IPS-15b (cell line): ENCODE measurements at regions not wholly inside any gene's neighbourhood (a gene's known extent, or its start where the extent isn't known, plus 50 kb on each side); places are given as distances from the start of the nearest gene placed in this dataset.
A peak's percentile ranks its signal among the peaks of the same experiment; 100 is the strongest.
"Not testable (repeated sequence)": the region's sequence is repeated elsewhere in the genome, so short reads cannot be mapped to it uniquely, and the experiment has no call there.

Source experiments
- H3K27me3 ChIP-seq: one replicate; pipeline ENCODE4 v1.6.1; 2013; ENCODE audit warnings: low read length; ENCODE audit not compliant: control insufficient read depth, insufficient read depth
- H3K36me3 ChIP-seq: one replicate; pipeline ENCODE4 v1.6.1; 2013; ENCODE audit warnings: low read length; ENCODE audit not compliant: control insufficient read depth, insufficient read depth
- H3K4me1 ChIP-seq: one replicate; pipeline ENCODE4 v1.6.1; 2013; ENCODE audit warnings: mild to moderate bottlenecking, low read length; ENCODE audit not compliant: control insufficient read depth, insufficient read depth
- H3K4me3 ChIP-seq: one replicate; pipeline ENCODE4 v1.5.1; 2013; ENCODE audit warnings: low read depth, low read length
- H3K9ac ChIP-seq: one replicate; pipeline ENCODE4 v1.6.1; 2013; ENCODE audit warnings: low read depth, mild to moderate bottlenecking, low read length
- H3K9me3 ChIP-seq: one replicate; pipeline ENCODE4 v1.6.1; 2013; ENCODE audit warnings: mild to moderate bottlenecking, low read length; ENCODE audit not compliant: control insufficient read depth, insufficient read depth

DNA sequence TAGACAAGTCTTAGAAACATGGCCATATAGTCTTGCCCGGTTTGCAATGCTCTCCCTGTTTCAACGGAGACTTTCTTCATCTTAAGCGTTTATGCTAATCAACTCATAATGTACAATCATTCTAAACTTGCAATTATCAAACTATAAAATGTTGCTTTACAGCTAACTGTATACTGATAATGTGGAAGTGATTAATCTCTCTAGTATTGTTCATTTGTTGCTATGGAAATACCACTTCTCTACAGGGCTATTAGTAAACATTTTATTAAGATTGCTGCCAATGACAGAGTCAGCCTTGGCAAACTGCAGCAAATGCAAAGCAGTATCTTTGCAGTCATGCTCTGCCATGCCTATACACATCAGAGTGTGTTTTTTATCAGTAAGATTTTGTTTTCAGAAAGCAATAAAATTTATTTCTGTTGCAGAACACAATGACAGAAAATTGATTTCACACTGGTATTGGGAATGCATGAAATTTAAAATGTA, 1201.8 kb upstream of the CDH2 start:
- no peaks in the 10 kb centered on the region for H3K27me3 ChIP-seq

GRCh38 chr18:29377346-29377745, 1200.4 kb upstream of the CDH2 start:
- Histone ChIP-seq H3K4me3 (no peak overlapping the region), H3K27me3 (no peaks in the 10 kb centered on the region), H3K9ac (no peak overlapping the region), H3K4me1 (no peaks in the 10 kb centered on the region), H3K36me3 (no peaks in the 10 kb centered on the region), H3K9me3 (no peaks in the 10 kb centered on the region)

More for the DNA sequence above, 1201.8 kb upstream of the CDH2 start:
- no peaks in the 10 kb centered on the region for H3K4me1 ChIP-seq
- no peaks in the 10 kb centered on the region for H3K36me3 ChIP-seq
- H3K9ac ChIP-seq: no peak overlapping the region
- no peaks in the 10 kb centered on the region for H3K9me3 ChIP-seq
- no peak overlapping the region for H3K4me3 ChIP-seq

GRCh38 chr18:29373000-29373399, 1196.1 kb upstream of the CDH2 start:
- no peaks in the 10 kb centered on the region for H3K27me3 ChIP-seq
- no peak overlapping the region for H3K9ac ChIP-seq
- H3K36me3 ChIP-seq: no peaks in the 10 kb centered on the region
- no peak overlapping the region for H3K4me3 ChIP-seq
- H3K9me3 ChIP-seq: no peaks in the 10 kb centered on the region
- H3K4me1 ChIP-seq: no peaks in the 10 kb centered on the region

- H3K4me1 ChIP-seq: peaks cover 13% of the 10 kb centered on the region
These were observed 1184.9 kb upstream of the CDH2 start for GRCh38 chr18:29361843-29362242.

DNA sequence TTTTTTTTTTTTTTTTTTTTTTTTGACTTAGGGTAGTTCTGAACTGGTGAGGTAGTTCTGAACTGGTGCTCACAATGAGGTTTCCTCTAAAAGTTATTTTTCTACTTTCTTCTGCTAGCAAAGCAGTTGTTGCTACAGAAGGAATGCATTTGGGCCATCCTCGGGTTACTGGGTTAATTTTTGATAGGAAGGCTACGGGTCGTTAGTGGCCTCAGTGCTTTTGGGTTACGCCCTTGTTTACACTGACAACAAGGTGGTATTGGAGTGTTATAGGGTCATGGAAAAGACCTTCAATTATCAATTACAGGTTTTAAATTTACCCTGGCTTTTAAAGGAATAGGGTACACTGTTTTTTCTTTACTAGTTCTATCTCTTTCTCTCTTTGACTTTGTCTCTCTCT, 1183.7 kb upstream of the CDH2 start:
- H3K9me3 ChIP-seq, H3K9ac ChIP-seq, H3K36me3 ChIP-seq, H3K27me3 ChIP-seq: not testable (repeated sequence)
- H3K4me3 ChIP-seq: peak overlapping the region; percentile 3
- peaks cover 13% of the 10 kb centered on the region for H3K4me1 ChIP-seq

More at GRCh38 chr18:29361843-29362242, 1184.9 kb upstream of the CDH2 start:
- Histone ChIP-seq H3K9ac (no peak overlapping the region), H3K27me3 (no peaks in the 10 kb centered on the region), H3K9me3 (no peaks in the 10 kb centered on the region), H3K4me3 (peak overlapping the region; percentile 55), H3K36me3 (no peaks in the 10 kb centered on the region)

- H3K27me3 ChIP-seq, H3K4me3 ChIP-seq, H3K9me3 ChIP-seq, H3K36me3 ChIP-seq, H3K9ac ChIP-seq: not testable (repeated sequence)
- H3K4me1 ChIP-seq: peaks cover 13% of the 10 kb centered on the region
These were observed 1182.3 kb upstream of the CDH2 start for GRCh38 chr18:29359222-29359621.

GRCh38 chr18:29351171-29351570, 1174.2 kb upstream of the CDH2 start:
- H3K27me3 ChIP-seq: no peaks in the 10 kb centered on the region
- H3K4me1 ChIP-seq: no peaks in the 10 kb centered on the region
- H3K36me3 ChIP-seq: no peaks in the 10 kb centered on the region
- H3K4me3 ChIP-seq: no peak overlapping the region
- H3K9me3 ChIP-seq: no peaks in the 10 kb centered on the region
- no peak overlapping the region for H3K9ac ChIP-seq

DNA sequence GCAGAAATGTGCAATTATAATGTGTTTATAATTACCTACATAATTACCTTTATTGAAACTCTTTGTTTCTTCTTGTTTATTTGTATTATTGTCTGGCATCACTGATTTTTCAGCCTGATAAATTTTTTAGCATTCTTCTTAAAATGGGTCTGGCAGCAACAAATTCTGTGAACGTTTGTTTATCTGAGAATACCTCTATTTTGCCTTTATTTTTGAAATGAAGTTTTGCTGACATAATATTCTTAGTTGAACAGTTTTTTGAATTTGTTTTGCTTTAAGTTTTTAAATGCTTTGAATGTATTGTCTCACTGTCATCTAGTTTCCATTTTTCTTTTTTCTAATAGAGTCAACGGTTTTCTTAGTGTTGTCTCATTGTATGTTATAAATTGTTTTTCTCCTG, 1152.0 kb upstream of the CDH2 start:
- Histone ChIP-seq H3K4me1 (peaks cover 2% of the 10 kb centered on the region), H3K4me3 (no peak overlapping the region), H3K36me3 (no peaks in the 10 kb centered on the region), H3K9ac (no peak overlapping the region), H3K9me3 (no peaks in the 10 kb centered on the region), H3K27me3 (no peaks in the 10 kb centered on the region)

- no peaks in the 10 kb centered on the region for H3K4me1 ChIP-seq
- no peaks in the 10 kb centered on the region for H3K9me3 ChIP-seq
- H3K9ac ChIP-seq: no peak overlapping the region
- H3K4me3 ChIP-seq: no peak overlapping the region
- H3K27me3 ChIP-seq: no peaks in the 10 kb centered on the region
- H3K36me3 ChIP-seq: no peaks in the 10 kb centered on the region
These were observed 1149.3 kb upstream of the CDH2 start for GRCh38 chr18:29326214-29326613.

DNA sequence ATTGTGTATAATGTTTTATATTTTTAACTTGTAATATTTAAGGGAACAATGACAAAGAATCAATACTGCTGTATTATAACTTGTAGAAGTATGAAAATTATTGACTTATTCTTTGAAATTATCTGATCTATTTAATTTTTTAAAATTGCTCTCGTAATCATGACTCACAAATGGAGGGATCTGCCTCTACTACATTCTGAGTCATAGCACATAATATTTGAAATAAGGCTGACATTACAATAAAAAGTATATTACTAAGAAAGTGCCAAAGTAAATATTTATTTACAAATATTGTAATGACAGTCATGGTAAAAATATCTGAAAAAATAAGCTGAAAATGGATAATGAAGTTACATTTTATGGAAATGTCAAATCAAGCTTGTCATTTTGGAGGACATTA, 1144.6 kb upstream of the CDH2 start:
- H3K36me3 ChIP-seq: no peaks in the 10 kb centered on the region
- H3K9ac ChIP-seq: no peak overlapping the region
- H3K27me3 ChIP-seq: no peaks in the 10 kb centered on the region
- no peaks in the 10 kb centered on the region for H3K4me1 ChIP-seq
- H3K9me3 ChIP-seq: no peaks in the 10 kb centered on the region
- no peak overlapping the region for H3K4me3 ChIP-seq

DNA sequence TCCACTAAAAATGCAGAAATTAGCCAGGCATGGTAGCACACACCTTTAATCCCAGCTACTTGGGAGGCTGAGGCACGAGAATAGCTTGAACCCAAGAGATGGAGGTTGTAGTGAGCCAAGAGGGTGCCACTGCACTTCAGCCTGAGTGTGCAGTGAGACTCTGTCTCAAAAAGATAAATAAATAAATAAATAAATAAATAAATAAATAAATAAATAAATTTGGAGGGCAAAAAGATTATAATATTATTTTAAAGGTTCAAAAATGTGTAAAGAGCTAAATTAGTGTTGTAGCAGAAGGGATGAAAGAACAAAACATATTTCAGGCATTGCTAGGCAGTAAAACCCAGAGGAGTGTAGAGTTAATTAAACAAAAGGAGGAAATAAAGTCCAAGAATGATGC, 1136.4 kb upstream of the CDH2 start:
- Histone ChIP-seq H3K36me3 (no peaks in the 10 kb centered on the region), H3K4me1 (no peaks in the 10 kb centered on the region), H3K9ac (no peak overlapping the region), H3K9me3 (no peaks in the 10 kb centered on the region), H3K27me3 (no peaks in the 10 kb centered on the region), H3K4me3 (no peak overlapping the region)

DNA sequence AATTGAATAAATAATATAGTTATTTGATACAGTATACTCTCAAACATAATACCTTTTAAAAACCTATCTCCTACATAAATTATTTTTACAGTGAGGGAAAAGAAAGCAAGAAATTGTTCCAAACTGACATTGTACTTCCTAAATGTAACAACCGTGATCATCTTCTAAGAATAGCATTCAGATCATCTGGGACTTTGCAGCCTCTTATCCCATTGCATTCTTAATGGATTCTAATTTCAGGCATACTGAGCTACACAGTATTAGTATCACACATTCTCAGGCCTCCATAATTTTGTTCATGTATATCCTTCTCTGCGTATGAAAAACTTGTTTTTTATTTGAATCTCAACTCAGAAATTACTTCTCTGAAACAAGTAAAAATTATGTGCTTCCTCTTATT, 1134.7 kb upstream of the CDH2 start:
- H3K9me3 ChIP-seq: no peaks in the 10 kb centered on the region
- no peaks in the 10 kb centered on the region for H3K27me3 ChIP-seq
- no peaks in the 10 kb centered on the region for H3K4me1 ChIP-seq
- H3K4me3 ChIP-seq: no peak overlapping the region
- H3K9ac ChIP-seq: no peak overlapping the region
- no peaks in the 10 kb centered on the region for H3K36me3 ChIP-seq

DNA sequence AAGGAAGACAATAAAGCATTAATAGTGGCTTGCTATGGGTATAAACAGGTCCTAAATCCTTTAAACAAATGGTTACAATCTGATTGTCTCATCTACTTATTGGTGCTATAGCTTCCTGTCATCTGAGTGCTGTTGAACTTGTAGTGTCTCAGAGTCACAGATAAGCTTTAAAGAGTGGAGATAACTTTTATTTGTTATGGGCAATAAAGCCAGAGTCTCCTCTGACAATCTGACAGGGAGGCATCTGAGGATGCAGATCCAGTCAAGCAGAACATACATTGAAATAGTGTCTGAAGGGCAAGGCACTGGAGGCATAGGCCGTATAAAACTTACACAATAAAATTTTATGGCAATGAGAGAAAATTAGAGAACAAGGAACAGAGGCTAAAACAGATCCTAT, 1132.4 kb upstream of the CDH2 start:
- no peak overlapping the region for H3K9ac ChIP-seq
- no peak overlapping the region for H3K4me3 ChIP-seq
- H3K4me1 ChIP-seq: no peaks in the 10 kb centered on the region
- H3K9me3 ChIP-seq: no peaks in the 10 kb centered on the region
- no peaks in the 10 kb centered on the region for H3K36me3 ChIP-seq
- H3K27me3 ChIP-seq: no peaks in the 10 kb centered on the region
